Immature natural killer cell (primary cell): ENCODE measurements at regions not wholly inside any gene's neighbourhood (a gene's known extent, or its start where the extent isn't known, plus 50 kb on each side); places are given as distances from the start of the nearest gene placed in this dataset.

Experiments used
- DNase-seq, 3 donors: peaks; one replicate each; pipeline ENCODE4 v3.0.0; 2022; ENCODE audit warnings: mixed read lengths in 1 of 3
- H3K27ac Mint-ChIP-seq, 6 donors: one replicate each; pipeline ENCODE4 v1.8.0; 2020; ENCODE audit warnings: mixed read lengths in 6 of 6, mild to moderate bottlenecking in 5 of 6, inconsistent platforms in 4 of 6, moderate library complexity in 3 of 6
- H3K27me3 Mint-ChIP-seq, 3 donors: one replicate each; pipeline ENCODE4 v1.8.0; 2020 to 2021; ENCODE audit warnings: low read depth in 3 of 3, mild to moderate bottlenecking in 3 of 3, mixed read lengths in 3 of 3, moderate library complexity in 3 of 3, inconsistent platforms in 1 of 3
- H3K36me3 Mint-ChIP-seq, 3 donors: one replicate each; pipeline ENCODE4 v1.8.0; 2020; ENCODE audit warnings: mixed read lengths in 3 of 3, inconsistent platforms in 2 of 3, mild to moderate bottlenecking in 2 of 3
- H3K4me1 Mint-ChIP-seq, 2 donors: one replicate each; pipeline ENCODE4 v1.8.0; 2020; ENCODE audit warnings: inconsistent platforms in 2 of 2, mild to moderate bottlenecking in 2 of 2, mixed read lengths in 2 of 2, moderate library complexity in 1 of 2
- H3K4me3 Mint-ChIP-seq, 5 donors: one replicate each; pipeline ENCODE4 v1.8.0; 2020; ENCODE audit warnings: mild to moderate bottlenecking in 5 of 5, mixed read lengths in 5 of 5, inconsistent platforms in 3 of 5, moderate library complexity in 3 of 5
- H3K9me3 Mint-ChIP-seq, 6 donors: one replicate each; pipeline ENCODE4 v1.8.0; 2020; ENCODE audit warnings: mild to moderate bottlenecking in 6 of 6, mixed read lengths in 6 of 6, inconsistent platforms in 4 of 6, moderate library complexity in 3 of 6

DNA sequence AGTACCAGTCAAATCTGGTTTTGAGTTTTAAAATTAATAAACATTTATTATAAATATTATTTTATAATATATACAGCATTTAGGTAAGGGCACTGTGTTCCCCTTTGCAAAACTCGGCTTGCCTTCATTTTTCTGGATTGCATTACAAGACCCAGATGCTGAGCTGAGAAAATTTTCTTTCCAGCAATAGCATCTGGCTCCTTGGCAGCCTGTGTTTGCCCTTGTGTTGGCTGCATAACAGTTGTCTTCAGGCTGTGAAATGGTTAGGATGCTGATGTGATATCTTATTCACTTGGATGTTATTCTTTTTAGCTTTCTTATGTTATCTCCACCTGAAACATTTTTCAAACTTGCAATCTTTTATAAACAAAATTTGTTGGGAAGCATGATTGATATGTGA is 784.4 kb downstream of the DACH1 start:
- Mint-ChIP-seq H3K4me3 (no peak overlapping the region), H3K36me3 (peaks cover 0 to 4% (median 0%) of the 10 kb centered on the region in 3 donors), H3K27me3 (peaks cover 0 to 4% (median 0%) of the 10 kb centered on the region in 3 donors), H3K27ac (no peak overlapping the region), H3K4me1 (no peaks in the 10 kb centered on the region), H3K9me3 (peaks cover 1 to 7% (median 6%) of the 10 kb centered on the region in 6 donors)
- DNase-seq, result no peak

DNA sequence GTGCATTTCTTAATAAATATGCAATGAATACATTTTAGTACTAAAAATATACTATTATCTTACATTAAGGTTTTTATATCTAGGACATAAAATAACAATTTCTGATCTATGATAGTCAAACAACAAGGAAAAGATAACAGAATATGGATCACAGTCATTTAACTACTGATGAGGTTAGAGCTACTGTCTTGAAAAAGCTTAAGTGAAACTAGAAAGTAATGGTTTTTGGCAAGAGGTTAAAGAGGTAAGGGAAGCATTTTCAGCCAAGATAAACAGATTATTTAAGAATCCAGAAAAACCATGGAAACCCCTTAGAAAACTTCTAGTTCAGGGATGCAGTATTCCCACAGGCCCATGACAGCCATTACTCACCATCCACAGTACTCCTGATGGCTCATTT is 787.4 kb downstream of the DACH1 start:
- Mint-ChIP-seq H3K36me3 (peaks cover 0 to 4% (median 0%) of the 10 kb centered on the region in 3 donors), H3K27me3 (peaks cover 0 to 4% (median 0%) of the 10 kb centered on the region in 3 donors), H3K9me3 (peaks cover 0 to 19% (median 5%) of the 10 kb centered on the region in 6 donors), H3K4me1 (no peaks in the 10 kb centered on the region), H3K27ac (no peak overlapping the region), H3K4me3 (no peak overlapping the region)
- no peak for DNase-seq

DNA sequence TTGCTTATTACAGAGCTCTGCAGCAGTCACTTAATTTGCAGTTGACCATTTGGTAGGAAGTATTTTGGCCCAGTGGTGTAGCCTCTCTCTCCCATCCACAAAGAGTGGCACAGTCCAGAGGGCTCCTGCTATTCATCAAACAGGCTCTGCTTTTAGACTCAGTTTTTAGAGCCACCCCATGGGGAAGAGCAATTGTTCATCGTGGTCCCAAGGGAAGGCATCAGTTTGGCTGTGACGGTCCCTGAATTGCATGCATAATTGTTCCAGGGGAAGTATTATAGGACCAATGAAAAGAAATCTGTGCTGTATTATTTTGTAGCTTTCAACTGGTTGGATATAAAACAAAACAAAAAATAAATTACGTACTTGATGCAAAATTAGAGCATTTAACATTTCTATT is 799.0 kb downstream of the DACH1 start:
- Mint-ChIP-seq H3K4me1 (no peaks in the 10 kb centered on the region), H3K9me3 (peaks cover 21 to 55% (median 30%) of the 10 kb centered on the region in 6 donors), H3K36me3 (peaks cover 0 to 3% (median 0%) of the 10 kb centered on the region in 3 donors), H3K27me3 (no peaks in the 10 kb centered on the region), H3K4me3 (no peak overlapping the region), H3K27ac (no peak overlapping the region)
- DNase-seq, result no peak

DNA sequence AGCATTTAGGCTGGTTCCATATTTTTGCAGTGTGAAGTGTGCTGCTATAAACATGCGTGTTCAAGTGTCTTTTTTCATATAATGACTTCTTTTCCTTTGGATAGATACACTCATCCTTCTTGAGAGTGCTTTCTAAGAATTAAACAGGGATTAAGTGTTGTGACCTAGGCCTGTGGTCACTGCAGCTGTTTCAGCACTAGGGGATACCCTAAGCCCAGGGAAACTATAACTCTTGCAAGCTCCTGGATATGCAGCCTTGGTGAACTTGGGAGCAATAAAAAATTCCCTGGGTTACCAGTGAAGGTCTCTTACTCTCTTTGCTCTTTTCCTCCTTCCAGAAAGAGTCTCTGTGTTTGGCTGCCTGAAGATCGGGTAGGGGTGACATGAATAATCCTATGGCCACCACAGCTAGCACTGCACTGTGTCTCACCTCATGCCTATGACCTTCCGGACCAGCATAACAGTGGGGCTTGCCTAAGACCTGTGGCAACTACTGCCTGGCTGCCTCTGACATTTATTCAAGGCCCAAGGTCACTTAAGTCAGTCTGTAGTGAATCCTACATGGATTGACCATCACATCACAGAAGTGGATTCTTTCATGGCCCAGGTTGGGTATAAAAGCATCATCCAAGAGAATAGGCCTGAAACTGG is 799.7 kb downstream of the DACH1 start:
- no peaks in the 10 kb centered on the region for H3K27me3 Mint-ChIP-seq
- H3K4me3 Mint-ChIP-seq, result no peak overlapping the region
- no peaks in the 10 kb centered on the region for H3K4me1 Mint-ChIP-seq
- peaks cover 23 to 61% (median 34%) of the 10 kb centered on the region in 6 donors for H3K9me3 Mint-ChIP-seq
- no peak overlapping the region for H3K27ac Mint-ChIP-seq
- no peak for DNase-seq
- H3K36me3 Mint-ChIP-seq, result peaks cover 0 to 8% (median 0%) of the 10 kb centered on the region in 3 donors

GRCh38 chr13:71056581-71056980 is 810.4 kb downstream of the DACH1 start:
- Mint-ChIP-seq H3K9me3 (peaks cover 3 to 30% (median 13%) of the 10 kb centered on the region in 6 donors), H3K36me3 (no peaks in the 10 kb centered on the region), H3K4me1 (peaks cover 0 to 7% of the 10 kb centered on the region in 2 donors), H3K4me3 (no peak overlapping the region), H3K27me3 (no peaks in the 10 kb centered on the region), H3K27ac (no peak overlapping the region)
- DNase-seq, result no peak

DNA sequence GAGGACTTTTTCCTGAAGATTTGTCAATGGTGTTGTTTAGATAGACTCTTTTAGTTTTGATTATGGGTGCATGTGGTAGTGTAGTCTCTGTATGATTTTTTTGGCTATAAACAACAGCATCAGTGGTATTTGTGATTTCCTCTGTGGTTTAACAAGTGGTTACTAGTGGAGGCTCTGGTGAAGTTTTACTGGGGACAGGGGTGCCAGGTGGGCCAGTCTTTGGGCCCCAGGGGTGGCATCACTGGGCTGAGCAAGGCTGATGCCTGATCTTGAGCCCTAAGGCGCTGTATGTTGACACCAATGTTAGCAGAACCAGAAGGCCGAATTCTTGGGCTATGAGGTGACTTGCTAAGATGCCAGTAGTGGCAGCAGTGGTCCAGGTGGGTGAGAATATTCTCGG is 811.4 kb downstream of the DACH1 start:
- peak in 1 of 3 donors; percentile 1 for DNase-seq
- Mint-ChIP-seq H3K4me3 (no peak overlapping the region), H3K9me3 (peaks cover 0 to 22% (median 8%) of the 10 kb centered on the region in 6 donors), H3K36me3 (no peaks in the 10 kb centered on the region), H3K27me3 (no peaks in the 10 kb centered on the region), H3K4me1 (peaks cover 0 to 7% of the 10 kb centered on the region in 2 donors), H3K27ac (no peak overlapping the region)

GRCh38 chr13:71055047-71055446 is 812.0 kb downstream of the DACH1 start:
- H3K9me3 Mint-ChIP-seq, result peaks cover 0 to 22% (median 7%) of the 10 kb centered on the region in 6 donors
- peaks cover 0 to 7% of the 10 kb centered on the region in 2 donors for H3K4me1 Mint-ChIP-seq
- DNase-seq, result no peak
- H3K27ac Mint-ChIP-seq, result no peak overlapping the region
- no peaks in the 10 kb centered on the region for H3K36me3 Mint-ChIP-seq
- H3K4me3 Mint-ChIP-seq, result no peak overlapping the region
- H3K27me3 Mint-ChIP-seq, result no peaks in the 10 kb centered on the region

GRCh38 chr13:71054358-71054757 is 812.6 kb downstream of the DACH1 start:
- Mint-ChIP-seq H3K36me3 (no peaks in the 10 kb centered on the region), H3K9me3 (peaks cover 0 to 22% (median 8%) of the 10 kb centered on the region in 6 donors), H3K27me3 (no peaks in the 10 kb centered on the region), H3K4me1 (peaks cover 0 to 7% of the 10 kb centered on the region in 2 donors), H3K4me3 (no peak overlapping the region), H3K27ac (no peak overlapping the region)
- no peak for DNase-seq

DNA sequence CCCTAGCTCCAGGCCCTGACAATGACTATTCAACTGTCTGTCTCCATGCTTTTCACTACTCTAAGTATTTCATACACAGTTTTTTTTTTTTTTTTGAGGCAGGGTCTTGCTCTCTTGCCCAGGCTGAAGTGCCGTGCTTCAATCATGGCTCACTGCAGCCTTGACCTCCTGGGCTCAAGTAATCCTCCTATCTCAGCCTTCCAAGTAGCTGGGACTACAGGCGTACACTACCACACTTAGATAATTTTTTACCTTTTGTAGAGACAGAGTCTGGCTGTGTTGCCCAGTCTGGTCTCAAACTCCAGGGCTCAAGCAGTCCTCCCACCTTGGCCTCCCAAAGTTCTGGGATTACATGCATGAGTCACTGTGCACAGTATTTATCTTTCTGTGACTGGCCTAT is 815.4 kb downstream of the DACH1 start:
- Mint-ChIP-seq H3K27me3 (no peaks in the 10 kb centered on the region), H3K4me3 (no peak overlapping the region), H3K9me3 (peaks cover 2 to 25% (median 11%) of the 10 kb centered on the region in 6 donors), H3K4me1 (peaks cover 0 to 7% of the 10 kb centered on the region in 2 donors), H3K27ac (no peak overlapping the region), H3K36me3 (no peaks in the 10 kb centered on the region)
- DNase-seq, result no peak

GRCh38 chr13:71046360-71047079 is 820.5 kb downstream of the DACH1 start:
- Mint-ChIP-seq H3K36me3 (no peaks in the 10 kb centered on the region), H3K4me1 (no peaks in the 10 kb centered on the region), H3K4me3 (no peak overlapping the region), H3K27me3 (no peaks in the 10 kb centered on the region), H3K9me3 (peaks cover 2 to 23% (median 10%) of the 10 kb centered on the region in 6 donors), H3K27ac (no peak overlapping the region)
- no peak for DNase-seq

DNA sequence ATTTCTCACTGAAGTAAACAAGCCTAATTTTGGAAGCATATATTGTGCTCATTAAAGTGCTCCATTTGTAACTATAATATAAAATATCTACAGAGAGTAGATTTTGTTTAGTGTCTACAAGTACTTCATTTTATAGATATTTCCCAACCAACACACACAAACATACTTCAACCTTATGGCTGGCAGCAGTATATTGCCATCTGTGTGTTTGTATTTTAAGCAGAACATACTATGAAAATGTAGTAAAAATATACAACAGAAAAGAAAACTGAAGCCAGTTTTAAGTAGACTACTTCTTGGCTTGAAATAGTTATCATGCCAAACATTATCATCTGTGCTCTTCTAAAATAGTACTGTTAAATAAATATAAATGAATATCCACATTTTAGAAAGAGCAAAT is 821.9 kb downstream of the DACH1 start:
- Mint-ChIP-seq H3K4me1 (no peaks in the 10 kb centered on the region), H3K4me3 (no peak overlapping the region), H3K36me3 (no peaks in the 10 kb centered on the region), H3K9me3 (peaks cover 2 to 25% (median 10%) of the 10 kb centered on the region in 6 donors), H3K27me3 (no peaks in the 10 kb centered on the region), H3K27ac (no peak overlapping the region)
- no peak for DNase-seq

DNA sequence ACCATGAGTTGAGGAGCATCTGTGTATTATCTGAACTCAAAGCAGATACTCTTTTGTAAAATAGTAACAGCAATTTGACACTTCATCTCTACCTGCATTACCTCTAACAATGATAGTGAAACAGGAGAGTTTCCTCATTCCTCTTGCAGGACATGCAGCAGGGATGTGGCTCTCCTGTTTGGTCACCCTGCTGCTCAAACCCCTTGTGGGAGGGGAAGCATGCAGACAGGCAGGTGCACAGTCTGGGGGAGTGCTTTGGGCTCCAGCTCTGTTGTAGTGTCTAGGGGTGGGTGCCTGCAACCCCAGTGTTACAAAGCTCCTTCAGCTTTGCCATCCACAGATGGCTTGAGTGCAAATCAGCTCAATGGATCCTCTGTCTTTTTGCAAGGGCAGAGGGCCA is 827.6 kb downstream of the DACH1 start:
- Mint-ChIP-seq H3K36me3 (no peaks in the 10 kb centered on the region), H3K4me3 (no peak overlapping the region), H3K27ac (no peak overlapping the region), H3K27me3 (no peaks in the 10 kb centered on the region), H3K9me3 (peaks cover 3 to 30% (median 12%) of the 10 kb centered on the region in 6 donors), H3K4me1 (no peaks in the 10 kb centered on the region)
- no peak for DNase-seq

DNA sequence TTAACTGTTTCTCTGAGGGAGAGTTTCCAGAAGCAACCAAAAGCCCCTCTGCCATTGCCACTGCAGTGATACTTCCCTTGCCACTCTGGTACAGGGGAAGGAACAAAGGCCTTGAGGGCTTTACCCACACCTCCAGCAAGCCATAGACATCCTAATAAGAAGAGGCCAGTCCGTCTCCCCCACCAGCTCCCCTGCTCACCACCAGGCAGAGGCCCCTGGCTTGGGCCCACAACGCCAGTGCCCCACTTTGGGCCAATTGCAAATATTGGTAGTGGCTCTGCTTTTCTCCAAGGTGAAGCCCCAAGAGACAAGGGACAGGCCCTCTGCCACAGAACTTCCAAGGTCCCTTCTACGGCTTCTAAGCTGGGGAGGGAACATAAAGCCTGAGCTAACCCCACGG is 833.0 kb downstream of the DACH1 start:
- DNase-seq, result no peak
- no peak overlapping the region for H3K27ac Mint-ChIP-seq
- H3K4me3 Mint-ChIP-seq, result no peak overlapping the region

DNA sequence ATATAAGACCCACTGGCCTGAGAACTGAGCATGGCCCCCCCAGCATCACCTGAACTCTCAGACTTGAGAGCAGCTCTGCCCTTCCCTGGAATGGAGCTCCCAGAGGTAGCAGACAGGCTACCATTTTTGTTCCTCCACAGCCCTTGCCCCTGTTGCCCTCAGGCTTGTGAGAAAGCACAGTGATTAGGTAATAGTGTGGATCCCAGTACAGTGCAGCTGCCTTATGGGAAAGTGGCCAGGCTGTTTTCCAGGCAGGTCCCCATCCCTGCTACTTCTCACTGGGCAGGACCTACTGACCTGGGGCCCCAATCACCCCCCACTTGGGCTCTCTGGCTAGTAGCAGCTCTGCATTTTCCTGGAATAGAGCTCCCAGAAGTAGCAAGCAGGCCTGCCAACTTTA is 834.0 kb downstream of the DACH1 start:
- H3K36me3 Mint-ChIP-seq, result no peaks in the 10 kb centered on the region
- no peak overlapping the region for H3K27ac Mint-ChIP-seq
- H3K4me3 Mint-ChIP-seq, result no peak overlapping the region
- peaks cover 1 to 67% (median 29%) of the 10 kb centered on the region in 6 donors for H3K9me3 Mint-ChIP-seq
- no peaks in the 10 kb centered on the region for H3K4me1 Mint-ChIP-seq
- no peaks in the 10 kb centered on the region for H3K27me3 Mint-ChIP-seq
- no peak for DNase-seq

More for the DNA sequence above, 833.0 kb downstream of the DACH1 start:
- Mint-ChIP-seq H3K4me1 (no peaks in the 10 kb centered on the region), H3K9me3 (peaks cover 0 to 57% (median 23%) of the 10 kb centered on the region in 6 donors), H3K27me3 (no peaks in the 10 kb centered on the region), H3K36me3 (no peaks in the 10 kb centered on the region)
